ENCODE measurements at regions not wholly inside any gene's neighbourhood (a gene's known extent, or its start where the extent isn't known, plus 50 kb on each side); places are given as distances from the start of the nearest gene placed in this dataset.

- no peak for DNase-seq (ENCODE audit: low read depth in 2 of 2)
- TF ChIP-seq CTCF (IDR thresholded peaks at IDR 0.05; ENCODE audit: low read depth, low read length) = no peak
- no peak overlapping the region for H3K4me3 ChIP-seq (replicated peaks in 1 of 2; ENCODE audit: low read depth in 2 of 2, low read length in 2 of 2)
These were observed 522.5 kb upstream of the MCTP2 start for GRCh38 chr15:93708724-93709445.

- TF ChIP-seq CTCF (IDR thresholded peaks at IDR 0.05; ENCODE audit: low read depth, low read length) = no peak
- H3K4me3 ChIP-seq (replicated peaks in 1 of 2; ENCODE audit: low read depth in 2 of 2, low read length in 2 of 2) = no peak overlapping the region
- DNase-seq (ENCODE audit: low read depth in 2 of 2) = no peak
These were observed 523.6 kb upstream of the MCTP2 start for GRCh38 chr15:93707751-93708150.

GRCh38 chr15:93706495-93707292 lies 524.7 kb upstream of the MCTP2 start:
- DNase-seq (ENCODE audit: low read depth in 2 of 2) = no peak
- no peak overlapping the region for H3K4me3 ChIP-seq (replicated peaks in 1 of 2; ENCODE audit: low read depth in 2 of 2, low read length in 2 of 2)
- no peak for TF ChIP-seq CTCF (IDR thresholded peaks at IDR 0.05; ENCODE audit: low read depth, low read length)

- no peak overlapping the region for H3K4me3 ChIP-seq (replicated peaks in 1 of 2; ENCODE audit: low read depth in 2 of 2, low read length in 2 of 2)
- no peak for DNase-seq (ENCODE audit: low read depth in 2 of 2)
- TF ChIP-seq CTCF (IDR thresholded peaks at IDR 0.05; ENCODE audit: low read depth, low read length) = no peak
These were observed 525.5 kb upstream of the MCTP2 start for GRCh38 chr15:93705753-93706455.

DNA sequence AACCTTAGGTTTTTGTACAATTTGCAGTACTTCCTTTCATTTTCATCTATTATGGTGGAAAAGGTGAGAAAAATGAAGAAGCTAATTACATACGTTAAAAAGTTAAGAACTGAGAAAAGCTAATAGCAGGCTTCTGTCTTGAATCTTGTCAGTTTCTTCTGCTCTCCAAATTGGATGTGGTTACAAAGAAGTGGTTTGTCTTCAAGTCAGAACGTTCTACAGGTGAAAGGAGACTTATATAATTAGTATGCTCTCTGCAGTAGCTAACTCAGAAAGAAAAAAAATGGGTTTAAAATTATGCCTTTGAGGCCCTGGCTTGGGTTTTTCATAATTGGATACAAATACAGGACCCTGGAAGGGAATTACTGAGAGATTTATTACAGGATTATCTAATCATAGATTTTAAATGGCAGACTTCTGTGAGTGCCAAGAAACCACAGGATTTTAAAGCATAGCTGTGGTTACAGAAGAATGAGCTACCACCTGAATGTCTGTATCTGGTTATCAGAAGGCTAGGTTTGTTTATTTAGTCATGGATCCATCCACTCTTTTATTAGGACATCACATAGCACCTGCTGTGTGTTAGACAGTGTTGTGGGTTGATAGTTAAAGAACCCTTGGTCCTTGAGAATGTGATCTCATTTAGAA lies 528.1 kb upstream of the MCTP2 start:
- no peak for TF ChIP-seq CTCF (IDR thresholded peaks at IDR 0.05; ENCODE audit: low read depth, low read length)

GRCh38 chr15:93700051-93700450 lies 531.3 kb upstream of the MCTP2 start:
- H3K4me3 ChIP-seq (replicated peaks in 1 of 2; ENCODE audit: low read depth in 2 of 2, low read length in 2 of 2) = no peak overlapping the region
- DNase-seq (ENCODE audit: low read depth in 2 of 2) = no peak
- TF ChIP-seq CTCF (IDR thresholded peaks at IDR 0.05; ENCODE audit: low read depth, low read length) = no peak

More for the DNA sequence above, 528.1 kb upstream of the MCTP2 start:
- no peak for DNase-seq (ENCODE audit: low read depth in 2 of 2)
- no peak overlapping the region for H3K4me3 ChIP-seq (replicated peaks in 1 of 2; ENCODE audit: low read depth in 2 of 2, low read length in 2 of 2)

Data from cardiac fibroblast (primary cell).